Mammary epithelial cell (primary cell): ENCODE measurements at regions not wholly inside any gene's neighbourhood (a gene's known extent, or its start where the extent isn't known, plus 50 kb on each side); places are given as distances from the start of the nearest gene placed in this dataset.

Experiments used
- EZH2 ChIP-seq: IDR thresholded peaks from 2 replicates; pipeline ENCODE4 v1.6.1; 2012; ENCODE audit warnings: low read length, inconsistent platforms, borderline replicate concordance
- TF ChIP-seq, protein P1 (sequence below), 2 donors: IDR thresholded peaks in 1 of 2; conservative IDR thresholded peaks in 1 of 2; 2 replicates each; pipeline ENCODE4 v1.5.1; 2011 to 2012; ENCODE audit warnings: inconsistent platforms in 2 of 2, low read length in 2 of 2, mild to moderate bottlenecking in 2 of 2, control low read depth in 1 of 2, low read depth in 1 of 2; ENCODE audit not compliant: insufficient read depth in 1 of 2; ENCODE audit errors: extremely low read depth in 1 of 2

- TF ChIP-seq, protein P1, sequence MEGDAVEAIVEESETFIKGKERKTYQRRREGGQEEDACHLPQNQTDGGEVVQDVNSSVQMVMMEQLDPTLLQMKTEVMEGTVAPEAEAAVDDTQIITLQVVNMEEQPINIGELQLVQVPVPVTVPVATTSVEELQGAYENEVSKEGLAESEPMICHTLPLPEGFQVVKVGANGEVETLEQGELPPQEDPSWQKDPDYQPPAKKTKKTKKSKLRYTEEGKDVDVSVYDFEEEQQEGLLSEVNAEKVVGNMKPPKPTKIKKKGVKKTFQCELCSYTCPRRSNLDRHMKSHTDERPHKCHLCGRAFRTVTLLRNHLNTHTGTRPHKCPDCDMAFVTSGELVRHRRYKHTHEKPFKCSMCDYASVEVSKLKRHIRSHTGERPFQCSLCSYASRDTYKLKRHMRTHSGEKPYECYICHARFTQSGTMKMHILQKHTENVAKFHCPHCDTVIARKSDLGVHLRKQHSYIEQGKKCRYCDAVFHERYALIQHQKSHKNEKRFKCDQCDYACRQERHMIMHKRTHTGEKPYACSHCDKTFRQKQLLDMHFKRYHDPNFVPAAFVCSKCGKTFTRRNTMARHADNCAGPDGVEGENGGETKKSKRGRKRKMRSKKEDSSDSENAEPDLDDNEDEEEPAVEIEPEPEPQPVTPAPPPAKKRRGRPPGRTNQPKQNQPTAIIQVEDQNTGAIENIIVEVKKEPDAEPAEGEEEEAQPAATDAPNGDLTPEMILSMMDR (conservative IDR thresholded peaks at IDR 0.05 in 1 of 2, IDR thresholded peaks at IDR 0.05 in 1 of 2; ENCODE audit: extremely low read depth in 1 of 2, insufficient read depth in 1 of 2, low read depth in 1 of 2, low read length in 2 of 2) = no peak
- no peak for TF ChIP-seq EZH2
Observed at GRCh38 chr5:148739524-148739923, 85.2 kb upstream of the HTR4 start.
